OCI-LY3 (cell line): ENCODE measurements at regions not wholly inside any gene's neighbourhood (a gene's known extent, or its start where the extent isn't known, plus 50 kb on each side); places are given as distances from the start of the nearest gene placed in this dataset.

ENCODE experiments used
- CTCF ChIP-seq: fragments of 200-600, 300-600 bp; sonication (generic); IDR thresholded peaks from 2 replicates; pipeline ENCODE4 v1.5.1; 2014; ENCODE audit warnings: antibody characterized with exemption, low read length, low read depth
- EZH2phosphoT487 ChIP-seq: fragments of 200-600 bp; shearing (Covaris generic); IDR thresholded peaks from 2 replicates; pipeline ENCODE4 v1.6.1; 2018; ENCODE audit warnings: antibody characterized with exemption, mixed run types, low read depth

GRCh38 chr17:79464318-79465010 lies 146.4 kb downstream of the RBFOX3 start:
- TF ChIP-seq CTCF (no peak), EZH2phosphoT487 (no peak)
